HG03025 (cell line): ENCODE measurements at regions not wholly inside any gene's neighbourhood (a gene's known extent, or its start where the extent isn't known, plus 50 kb on each side); places are given as distances from the start of the nearest gene placed in this dataset.

Experiments used
- ATAC-seq: cut with Tn5 transposase; IDR thresholded peaks from one replicate; pipeline ENCODE4 v1.9.1; 2021; ENCODE audit warnings: mild to moderate bottlenecking, moderate library complexity; ENCODE audit not compliant: unreplicated experiment, low FRiP score

GRCh38 chr10:111491154-111491553, 414.3 kb downstream of the ADRA2A start:
- no peak for ATAC-seq

- no peak for ATAC-seq
Measured at GRCh38 chr10:111493024-111493625, 416.3 kb downstream of the ADRA2A start.

GRCh38 chr10:111498560-111498959, 421.7 kb downstream of the ADRA2A start:
- ATAC-seq, result no peak

- ATAC-seq, result no peak
Measured at GRCh38 chr10:111504376-111504775, 427.5 kb downstream of the ADRA2A start.

- ATAC-seq, result no peak
Measured at GRCh38 chr10:111506266-111507034, 429.6 kb downstream of the ADRA2A start.

- no peak for ATAC-seq
Measured at GRCh38 chr10:111511751-111512150, 434.9 kb downstream of the ADRA2A start.

- no peak for ATAC-seq
Measured at GRCh38 chr10:111515264-111515663, 438.4 kb downstream of the ADRA2A start.

- no peak for ATAC-seq
Measured at GRCh38 chr10:111515706-111516105, 438.9 kb downstream of the ADRA2A start.

- no peak for ATAC-seq
Measured at GRCh38 chr10:111516144-111516543, 439.3 kb downstream of the ADRA2A start.

GRCh38 chr10:111522141-111522540, 445.3 kb downstream of the ADRA2A start:
- ATAC-seq, result no peak

GRCh38 chr10:111522551-111522950, 445.7 kb downstream of the ADRA2A start:
- no peak for ATAC-seq

- ATAC-seq, result no peak
Measured at GRCh38 chr10:111523016-111523415, 446.2 kb downstream of the ADRA2A start.

- no peak for ATAC-seq
Measured at GRCh38 chr10:111524134-111524533, 447.3 kb downstream of the ADRA2A start.

- ATAC-seq, result no peak
Measured at GRCh38 chr10:111525696-111526095, 448.9 kb downstream of the ADRA2A start.

GRCh38 chr10:111531690-111532089, 454.9 kb downstream of the ADRA2A start:
- no peak for ATAC-seq

- no peak for ATAC-seq
Measured at GRCh38 chr10:111532139-111532538, 455.3 kb downstream of the ADRA2A start.

GRCh38 chr10:111539246-111539645, 462.4 kb downstream of the ADRA2A start:
- ATAC-seq, result no peak

GRCh38 chr10:111543854-111544253, 467.0 kb downstream of the ADRA2A start:
- ATAC-seq, result no peak

GRCh38 chr10:111545861-111546605, 469.2 kb downstream of the ADRA2A start:
- no peak for ATAC-seq

- ATAC-seq, result no peak
Measured at GRCh38 chr10:111548084-111548726, 471.4 kb downstream of the ADRA2A start.

- no peak for ATAC-seq
Measured at GRCh38 chr10:111551001-111551400, 474.2 kb downstream of the ADRA2A start.
